Endothelial cell of umbilical vein (primary cell): ENCODE measurements at regions not wholly inside any gene's neighbourhood (a gene's known extent, or its start where the extent isn't known, plus 50 kb on each side); places are given as distances from the start of the nearest gene placed in this dataset.

Experiments
- BruUV-seq: library from RNA; stranded (reverse); fragments of 400-500 nt; replicated peaks from 2 replicates; lab custom pipeline; 2021; lab: Mats Ljungman, UMichigan
- CTCF ChIA-PET: fragments of 300-600, 350-600 bp; sonication (Branson Sonifier 250); formaldehyde crosslinking; loops from one replicate; lab custom pipeline; 2021; ENCODE audit warnings: antibody characterized with exemption, inconsistent platforms; lab: Charles Lee
- POLR2A ChIA-PET: fragments of 300-600, 350-600 bp; sonication (Branson Sonifier 250); formaldehyde crosslinking; loops from one replicate; lab custom pipeline; 2021; ENCODE audit warnings: antibody characterized with exemption, inconsistent platforms; lab: Charles Lee
- DNase-seq: peaks from one replicate; pipeline ENCODE4 v3.0.0-alpha.2; 2011; ENCODE audit warnings: low read depth, low spot score
- FAIRE-seq: peaks from 2 replicates; lab custom pipeline; 2011; peaks lifted over from hg19 to GRCh38; lab: Jason Lieb, UNC
- H2AFZ ChIP-seq: 2 replicates; pipeline ENCODE4 v1.6.0; 2012; ENCODE audit warnings: low read depth, low read length, control low read depth, inconsistent platforms
- H3K27ac ChIP-seq: 2 replicates; pipeline ENCODE4 v1.5.1; 2011; ENCODE audit warnings: low read depth, mild to moderate bottlenecking, control low read depth, low read length, moderate library complexity; ENCODE audit not compliant: insufficient read depth
- H3K27me3 ChIP-seq, 2 experiments: 2 replicates each; pipeline versions ENCODE4 v1.6.0 to v1.6.1; 2011; ENCODE audit warnings: low read length in 2 of 2, mixed read lengths in 1 of 2; ENCODE audit not compliant: control insufficient read depth in 2 of 2, insufficient read depth in 2 of 2
- H3K36me3 ChIP-seq, 2 experiments: 2 replicates in 1 of 2; 3 replicates in 1 of 2; pipeline ENCODE4 v1.5.1; 2011; ENCODE audit warnings: low read length in 2 of 2, mild to moderate bottlenecking in 1 of 2, moderate library complexity in 1 of 2; ENCODE audit not compliant: control insufficient read depth in 2 of 2, insufficient read depth in 2 of 2; ENCODE audit errors: extremely low read depth in 1 of 2
- H3K4me1 ChIP-seq: 3 replicates; pipeline ENCODE4 v1.5.1; 2011; ENCODE audit warnings: mild to moderate bottlenecking, low read length; ENCODE audit not compliant: control insufficient read depth, insufficient read depth; ENCODE audit errors: extremely low read depth
- H3K4me2 ChIP-seq: 2 replicates; pipeline ENCODE4 v1.6.1; 2011; ENCODE audit warnings: low read length, control low read depth, mixed read lengths; ENCODE audit not compliant: insufficient read depth
- H3K4me3 ChIP-seq, 3 experiments: fragments of 200-600 bp in 1 of 3; sonication (generic), shearing (Covaris generic) in 1 of 3; replicated peaks in 1 of 3; 2 replicates each; pipeline ENCODE4 v1.5.1; 2011 to 2016; ENCODE audit warnings: control low read depth in 3 of 3, low read length in 3 of 3, mild to moderate bottlenecking in 2 of 3, inconsistent platforms in 1 of 3, low read depth in 1 of 3, moderate library complexity in 1 of 3; ENCODE audit not compliant: insufficient read depth in 1 of 3
- H3K79me2 ChIP-seq: 2 replicates; pipeline ENCODE4 v1.6.0; 2012; ENCODE audit warnings: low read length, inconsistent platforms; ENCODE audit not compliant: control insufficient read depth, insufficient read depth
- H3K9ac ChIP-seq: replicated peaks from 2 replicates; pipeline ENCODE3; 2011; ENCODE audit warnings: low read length, control low read depth; ENCODE audit not compliant: insufficient read depth; ENCODE audit errors: extremely low read depth
- H3K9me1 ChIP-seq: replicated peaks from 3 replicates; pipeline ENCODE4 v1.6.0; 2011; ENCODE audit warnings: mild to moderate bottlenecking, low read length; ENCODE audit not compliant: control insufficient read depth, insufficient read depth; ENCODE audit errors: extremely low read depth
- H3K9me3 ChIP-seq: replicated peaks from 2 replicates; pipeline ENCODE4 v1.5.1; 2012; ENCODE audit warnings: low read length, inconsistent platforms; ENCODE audit not compliant: control insufficient read depth, insufficient read depth
- H4K20me1 ChIP-seq: replicated peaks from 2 replicates; pipeline ENCODE3; 2011; ENCODE audit warnings: mild to moderate bottlenecking, low read length; ENCODE audit not compliant: control insufficient read depth, insufficient read depth; ENCODE audit errors: extremely low read depth
- EZH2 ChIP-seq: IDR thresholded peaks from 2 replicates; pipeline ENCODE4 v1.6.1; 2012; ENCODE audit warnings: borderline replicate concordance, low read depth, mild to moderate bottlenecking, moderate library complexity, low read length, inconsistent platforms; ENCODE audit not compliant: severe bottlenecking
- FOS ChIP-seq: IDR thresholded peaks from 2 replicates; pipeline ENCODE4 v1.6.1; 2011; ENCODE audit warnings: mild to moderate bottlenecking, low read length, moderate library complexity, borderline replicate concordance; ENCODE audit not compliant: insufficient read depth
- GATA2 ChIP-seq: IDR thresholded peaks from 2 replicates; pipeline ENCODE4 v1.7.0; 2011; ENCODE audit warnings: low read depth, mild to moderate bottlenecking, moderate library complexity, mixed read lengths, low read length; ENCODE audit not compliant: insufficient read length, insufficient read depth
- JUN ChIP-seq: IDR thresholded peaks from 2 replicates; pipeline ENCODE4 v1.6.1; 2011; ENCODE audit warnings: borderline replicate concordance, low read depth; ENCODE audit not compliant: insufficient read length, insufficient read depth
- MYC ChIP-seq: IDR thresholded peaks from one replicate; pipeline ENCODE4 v1.6.1; 2011; ENCODE audit warnings: mild to moderate bottlenecking, low read depth, low read length
- POLR2A ChIP-seq: IDR thresholded peaks from 2 replicates; pipeline ENCODE4 v1.6.1; 2012; ENCODE audit warnings: low read depth, mild to moderate bottlenecking, control low read depth, low read length
- POLR2AphosphoS5 ChIP-seq: IDR thresholded peaks from 2 replicates; pipeline ENCODE4 v1.6.1; 2012; ENCODE audit warnings: low read depth, mild to moderate bottlenecking, control low read depth, low read length, moderate library complexity; ENCODE audit not compliant: insufficient read depth
- dilution Hi-C: fragments of 300-500 bp; cut with MboI; formaldehyde crosslinking; loops from one replicate; pipeline ENCODE4 v1.15.0; 2019; ENCODE audit warnings: low sequenced_read_pairs; ENCODE audit not compliant: extremely low pct_ligation_motif_present
- intact Hi-C: fragments of 100-400 bp; cut with micrococcal nuclease; formaldehyde crosslinking; loops from one replicate; pipeline ENCODE4 v1.10.0; 2022
- TF ChIP-seq, protein P1 (sequence below), 2 donors: IDR thresholded peaks; 1 replicate in 1 of 2; 2 replicates in 1 of 2; pipeline ENCODE4 v1.5.1; 2011; ENCODE audit warnings: low read length in 2 of 2, mild to moderate bottlenecking in 2 of 2, moderate library complexity in 2 of 2, control low read depth in 1 of 2, inconsistent platforms in 1 of 2, low read depth in 1 of 2; ENCODE audit not compliant: insufficient read depth in 1 of 2; ENCODE audit errors: extremely low read depth in 1 of 2
- TF ChIP-seq, protein P2 (sequence below): IDR thresholded peaks from 2 replicates; pipeline ENCODE4 v1.6.1; 2011; ENCODE audit not compliant: insufficient read depth, insufficient read length

DNA sequence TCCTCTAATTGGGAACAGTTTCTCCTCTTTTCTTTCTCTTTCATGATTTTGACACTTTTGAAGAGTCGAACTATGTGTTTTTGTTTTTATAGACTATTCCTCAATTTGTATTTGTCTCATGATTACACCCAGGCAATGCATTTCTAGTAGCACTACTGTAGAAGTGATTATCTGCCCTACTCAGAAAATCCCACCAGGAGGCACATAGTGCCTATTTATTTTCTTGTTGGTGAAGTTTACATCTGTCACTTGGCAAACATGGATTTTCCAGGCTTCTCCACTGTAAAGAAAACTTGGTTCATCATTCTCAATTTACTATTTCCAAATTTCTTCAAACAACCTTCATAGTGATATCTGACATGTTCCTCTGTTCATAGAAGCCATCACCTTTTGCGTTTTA, 893.9 kb downstream of the CCSER2 start:
- BruUV-seq, result no TSS peak
- no peaks in the 10 kb centered on the region for H3K79me2 ChIP-seq
- no peaks in the 10 kb centered on the region for H3K27me3 ChIP-seq
- H3K9me1 ChIP-seq, result no peaks in the 10 kb centered on the region
- H3K4me1 ChIP-seq, result no peaks in the 10 kb centered on the region
- H3K36me3 ChIP-seq, result no peaks in the 10 kb centered on the region
- intact Hi-C loops, result no loop called here
- ChIA-PET CTCF (no interaction called here), POLR2A (no interaction called here)
- no peak overlapping the region for H3K4me3 ChIP-seq
- H3K4me2 ChIP-seq, result no peak overlapping the region
- H2AFZ ChIP-seq, result no peak overlapping the region
- no peak overlapping the region for H3K9ac ChIP-seq
- no peak overlapping the region for H3K27ac ChIP-seq
- FAIRE-seq, result no peak
- peaks cover 3% of the 10 kb centered on the region for H3K9me3 ChIP-seq
- dilution Hi-C loops, result no loop called here
- no peaks in the 10 kb centered on the region for H4K20me1 ChIP-seq
- TF ChIP-seq, protein P1, sequence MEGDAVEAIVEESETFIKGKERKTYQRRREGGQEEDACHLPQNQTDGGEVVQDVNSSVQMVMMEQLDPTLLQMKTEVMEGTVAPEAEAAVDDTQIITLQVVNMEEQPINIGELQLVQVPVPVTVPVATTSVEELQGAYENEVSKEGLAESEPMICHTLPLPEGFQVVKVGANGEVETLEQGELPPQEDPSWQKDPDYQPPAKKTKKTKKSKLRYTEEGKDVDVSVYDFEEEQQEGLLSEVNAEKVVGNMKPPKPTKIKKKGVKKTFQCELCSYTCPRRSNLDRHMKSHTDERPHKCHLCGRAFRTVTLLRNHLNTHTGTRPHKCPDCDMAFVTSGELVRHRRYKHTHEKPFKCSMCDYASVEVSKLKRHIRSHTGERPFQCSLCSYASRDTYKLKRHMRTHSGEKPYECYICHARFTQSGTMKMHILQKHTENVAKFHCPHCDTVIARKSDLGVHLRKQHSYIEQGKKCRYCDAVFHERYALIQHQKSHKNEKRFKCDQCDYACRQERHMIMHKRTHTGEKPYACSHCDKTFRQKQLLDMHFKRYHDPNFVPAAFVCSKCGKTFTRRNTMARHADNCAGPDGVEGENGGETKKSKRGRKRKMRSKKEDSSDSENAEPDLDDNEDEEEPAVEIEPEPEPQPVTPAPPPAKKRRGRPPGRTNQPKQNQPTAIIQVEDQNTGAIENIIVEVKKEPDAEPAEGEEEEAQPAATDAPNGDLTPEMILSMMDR (IDR thresholded peaks at IDR 0.05; ENCODE audit: extremely low read depth in 1 of 2, insufficient read depth in 1 of 2, low read depth in 1 of 2, low read length in 2 of 2), result no peak
- TF ChIP-seq JUN (no peak), FOS (no peak), MYC (no peak), POLR2A (no peak), GATA2 (no peak), POLR2AphosphoS5 (no peak), EZH2 (no peak)
- TF ChIP-seq, protein P2, sequence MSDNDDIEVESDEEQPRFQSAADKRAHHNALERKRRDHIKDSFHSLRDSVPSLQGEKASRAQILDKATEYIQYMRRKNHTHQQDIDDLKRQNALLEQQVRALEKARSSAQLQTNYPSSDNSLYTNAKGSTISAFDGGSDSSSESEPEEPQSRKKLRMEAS, result no peak
- no peak for DNase-seq
